GM12891 (cell line): ENCODE measurements at regions not wholly inside any gene's neighbourhood (a gene's known extent, or its start where the extent isn't known, plus 50 kb on each side); places are given as distances from the start of the nearest gene placed in this dataset.

Source experiments
- POLR2A ChIP-seq: IDR thresholded peaks from 2 replicates; pipeline ENCODE4 v1.6.1; 2011; ENCODE audit warnings: low read depth, low read length, control low read depth
- POLR2AphosphoS5 ChIP-seq: IDR thresholded peaks from 2 replicates; pipeline ENCODE4 v1.6.1; 2011; ENCODE audit warnings: low read depth, low read length, control low read depth
- SPI1 ChIP-seq: IDR thresholded peaks from 2 replicates; pipeline ENCODE4 v1.6.1; 2011; ENCODE audit warnings: low read depth, low read length, control low read depth
- TAF1 ChIP-seq: IDR thresholded peaks from 2 replicates; pipeline ENCODE4 v1.6.1; 2011; ENCODE audit warnings: low read depth, low read length, control low read depth

DNA sequence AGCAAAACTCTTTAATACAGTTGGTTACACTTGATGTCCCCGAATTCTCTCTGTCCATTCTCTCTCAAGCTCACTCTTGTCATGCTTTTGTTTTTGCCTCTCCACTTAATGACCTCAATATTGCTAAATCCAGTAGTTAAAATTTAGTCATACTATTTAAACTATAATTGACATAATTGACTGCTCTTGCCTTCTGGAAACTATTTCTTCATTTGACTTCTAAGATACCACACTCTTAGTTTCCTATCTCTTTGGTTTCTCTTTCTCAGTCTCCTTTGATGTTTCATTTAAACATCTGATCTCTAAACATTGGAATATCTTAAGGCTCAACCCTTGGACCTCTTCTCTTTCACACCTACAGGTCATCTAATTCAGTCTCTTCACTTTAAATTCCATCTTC is 211.3 kb downstream of the COG6 start:
- no peak for TF ChIP-seq TAF1
- TF ChIP-seq POLR2AphosphoS5 = no peak
- no peak for TF ChIP-seq POLR2A
- no peak for TF ChIP-seq SPI1
